Type B pancreatic cell (in vitro differentiated cells): ENCODE measurements at regions not wholly inside any gene's neighbourhood (a gene's known extent, or its start where the extent isn't known, plus 50 kb on each side); places are given as distances from the start of the nearest gene placed in this dataset.
"Not testable (repeated sequence)": the region's sequence is repeated elsewhere in the genome, so short reads cannot be mapped to it uniquely, and the experiment has no call there.

ENCODE experiments used
- DNase-seq: peaks from one replicate; pipeline ENCODE4 v3.0.0; 2021; ENCODE audit warnings: mixed read lengths; ENCODE audit not compliant: unreplicated experiment; ENCODE audit errors: extremely low spot score
- H3K27ac Mint-ChIP-seq: 2 replicates; pipeline ENCODE4 v1.8.0; 2021; ENCODE audit warnings: mild to moderate bottlenecking, mixed read lengths
- H3K27me3 Mint-ChIP-seq: 2 replicates; pipeline ENCODE4 v1.8.0; 2021; ENCODE audit warnings: mixed read lengths
- H3K36me3 Mint-ChIP-seq: 2 replicates; pipeline ENCODE4 v1.8.0; 2021; ENCODE audit warnings: mixed read lengths
- H3K4me1 Mint-ChIP-seq: one replicate; pipeline ENCODE4 v1.8.0; 2021; ENCODE audit warnings: mixed read lengths; ENCODE audit not compliant: unreplicated experiment
- H3K4me3 Mint-ChIP-seq: 2 replicates; pipeline ENCODE4 v1.8.0; 2021; ENCODE audit warnings: mild to moderate bottlenecking, mixed read lengths
- H3K9me3 Mint-ChIP-seq: 2 replicates; pipeline ENCODE4 v1.8.0; 2021; ENCODE audit warnings: mixed read lengths
- CTCF ChIP-seq: fragments of 200-600 bp; sonication (generic); conservative IDR thresholded peaks from 2 replicates; pipeline ENCODE4 v1.5.0; 2021; ENCODE audit warnings: antibody characterized with exemption, mild to moderate bottlenecking

- Mint-ChIP-seq H3K4me1 (no peaks in the 10 kb centered on the region), H3K36me3 (no peaks in the 10 kb centered on the region), H3K27ac (no peak overlapping the region), H3K4me3 (no peak overlapping the region), H3K27me3 (no peaks in the 10 kb centered on the region), H3K9me3 (no peaks in the 10 kb centered on the region)
- TF ChIP-seq CTCF = no peak
- no peak for DNase-seq
Measured at GRCh38 chr18:60070631-60071030, 170.8 kb downstream of the PMAIP1 start.

- H3K4me3 Mint-ChIP-seq = no peak overlapping the region
- no peaks in the 10 kb centered on the region for H3K27me3 Mint-ChIP-seq
- no peaks in the 10 kb centered on the region for H3K4me1 Mint-ChIP-seq
- TF ChIP-seq CTCF = no peak
- no peak for DNase-seq
- H3K27ac Mint-ChIP-seq = no peak overlapping the region
- no peaks in the 10 kb centered on the region for H3K36me3 Mint-ChIP-seq
- no peaks in the 10 kb centered on the region for H3K9me3 Mint-ChIP-seq
Measured at GRCh38 chr18:60069145-60069544, 169.3 kb downstream of the PMAIP1 start.

DNA sequence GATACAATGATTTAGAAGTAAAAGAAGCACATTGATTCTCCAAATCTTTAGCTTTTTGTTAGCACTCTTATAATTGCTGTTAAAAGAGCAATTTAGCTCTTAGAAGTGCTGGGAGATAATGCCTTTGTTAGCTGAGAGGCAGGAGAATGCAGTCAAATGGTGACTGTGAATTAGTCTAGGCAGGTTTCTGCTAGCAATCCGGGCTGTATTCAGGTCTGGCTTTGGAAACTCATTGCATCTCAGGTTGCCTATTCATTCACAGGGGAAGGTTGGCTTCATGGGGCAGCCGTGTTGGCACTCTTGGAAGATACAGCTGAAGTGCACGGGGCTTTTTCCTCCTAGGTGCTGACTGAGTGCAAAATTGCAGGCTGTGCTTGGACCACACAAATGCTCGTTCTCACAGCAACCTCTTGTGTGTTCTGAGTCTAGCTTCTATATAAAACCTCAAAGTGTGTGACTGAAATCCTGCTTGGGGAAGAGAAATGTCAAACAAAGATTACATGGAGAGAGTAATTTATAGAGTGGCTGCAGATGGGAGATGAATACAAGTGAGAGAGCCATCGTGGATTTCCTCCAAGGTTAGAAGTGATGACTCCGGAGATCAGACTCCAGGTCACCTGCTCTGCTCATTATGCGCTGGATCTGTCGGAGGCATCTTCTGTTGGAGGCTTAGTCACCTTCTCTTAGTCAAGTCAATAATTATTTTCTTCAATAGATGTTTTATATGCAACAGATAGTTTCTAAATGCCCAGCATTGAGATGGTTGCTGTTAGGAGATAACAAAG is 167.8 kb downstream of the PMAIP1 start:
- H3K4me1 Mint-ChIP-seq = no peaks in the 10 kb centered on the region
- no peak for TF ChIP-seq CTCF
- no peak overlapping the region for H3K4me3 Mint-ChIP-seq
- H3K27ac Mint-ChIP-seq = no peak overlapping the region
- H3K9me3 Mint-ChIP-seq = no peaks in the 10 kb centered on the region
- H3K36me3 Mint-ChIP-seq = no peaks in the 10 kb centered on the region
- no peak for DNase-seq
- no peaks in the 10 kb centered on the region for H3K27me3 Mint-ChIP-seq

DNA sequence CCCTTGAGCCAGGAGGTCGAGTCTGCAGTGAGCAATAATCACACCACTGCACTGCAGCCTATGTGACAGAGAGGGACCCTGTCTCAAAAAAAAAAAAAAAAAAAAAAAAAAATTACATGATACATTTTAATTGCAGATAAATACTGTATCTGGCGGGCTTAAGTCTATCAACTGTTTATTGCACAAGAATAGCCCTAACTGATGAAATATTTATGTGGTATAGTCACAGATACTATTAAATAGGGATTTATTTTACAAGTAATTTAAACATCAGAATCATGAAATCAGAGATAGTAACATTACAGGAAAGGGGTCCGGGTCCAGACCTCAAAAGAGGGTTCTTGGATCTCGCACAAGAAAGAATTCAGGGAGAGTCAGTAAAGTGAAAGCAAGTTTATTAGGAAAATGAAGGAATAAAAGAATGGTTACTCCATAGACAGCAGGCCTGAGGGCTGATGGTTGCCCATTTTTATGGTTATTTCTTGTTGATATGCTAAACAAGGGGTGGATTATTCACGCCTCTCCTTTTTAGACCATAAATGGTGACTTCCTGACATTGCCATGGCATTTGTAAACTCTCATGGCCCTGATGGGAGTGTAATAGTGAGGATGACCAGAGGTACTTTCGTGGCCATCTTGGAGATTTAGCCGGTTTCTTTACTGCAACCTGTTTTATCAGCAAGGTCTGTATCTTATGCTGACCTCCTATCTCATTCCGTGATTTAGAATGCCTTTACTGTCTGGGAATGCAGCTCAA is 166.6 kb downstream of the PMAIP1 start:
- DNase-seq = no peak
- Mint-ChIP-seq H3K4me1 (no peaks in the 10 kb centered on the region), H3K27me3 (peaks cover 4% of the 10 kb centered on the region), H3K36me3 (no peaks in the 10 kb centered on the region), H3K27ac (no peak overlapping the region), H3K4me3 (no peak overlapping the region), H3K9me3 (no peaks in the 10 kb centered on the region)
- no peak for TF ChIP-seq CTCF

DNA sequence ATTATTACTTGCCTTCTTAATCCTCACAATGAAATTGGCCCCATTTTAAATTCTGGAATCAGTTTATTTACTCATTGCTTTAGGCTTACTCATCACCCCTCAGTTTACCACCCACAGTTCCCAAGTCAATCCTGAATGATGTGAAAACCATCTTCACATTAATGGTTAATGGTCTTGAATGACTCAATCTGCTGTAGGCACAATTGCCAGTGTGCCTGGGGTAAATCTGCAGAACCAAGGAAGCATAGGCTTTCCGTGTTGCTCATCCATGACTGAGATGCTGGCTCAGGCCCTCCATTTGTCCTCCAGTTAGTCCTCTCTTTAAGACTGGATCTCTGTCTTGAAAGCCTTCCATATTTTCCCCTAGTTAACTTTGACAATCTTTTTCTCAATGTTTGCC is 164.5 kb downstream of the PMAIP1 start:
- Mint-ChIP-seq H3K27me3 (peaks cover 8% of the 10 kb centered on the region), H3K9me3 (no peaks in the 10 kb centered on the region), H3K4me3 (no peak overlapping the region), H3K4me1 (no peaks in the 10 kb centered on the region), H3K27ac (no peak overlapping the region), H3K36me3 (no peaks in the 10 kb centered on the region)
- DNase-seq = no peak
- no peak for TF ChIP-seq CTCF

DNA sequence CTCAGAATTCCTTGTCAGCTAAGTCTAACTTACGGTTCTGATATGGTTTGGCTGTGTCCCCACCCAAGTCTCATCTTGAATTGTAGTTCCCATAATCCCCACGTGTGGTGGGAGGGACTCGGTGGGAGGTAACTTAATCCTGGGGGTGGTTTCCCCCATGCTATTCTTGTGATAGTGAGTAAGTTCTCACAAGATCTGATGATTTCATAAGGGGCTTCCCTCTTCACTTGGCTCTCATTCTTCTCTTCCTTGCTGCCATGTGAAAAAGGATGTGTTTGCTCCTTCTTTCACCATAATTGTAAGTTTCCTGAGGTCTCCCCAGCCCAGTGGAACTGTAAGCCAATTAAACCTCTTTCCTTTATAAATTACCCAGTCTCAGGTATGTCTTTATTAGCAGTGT is 163.0 kb downstream of the PMAIP1 start:
- not testable (repeated sequence) for H3K9me3 Mint-ChIP-seq

More for the DNA sequence above, 163.0 kb downstream of the PMAIP1 start:
- DNase-seq, H3K36me3 Mint-ChIP-seq, H3K27me3 Mint-ChIP-seq, H3K4me1 Mint-ChIP-seq, H3K27ac Mint-ChIP-seq, H3K4me3 Mint-ChIP-seq: not testable (repeated sequence)
